KMS-11 (cell line): ENCODE measurements at regions not wholly inside any gene's neighbourhood (a gene's known extent, or its start where the extent isn't known, plus 50 kb on each side); places are given as distances from the start of the nearest gene placed in this dataset.

Source experiments
- H2AFZ ChIP-seq: fragments of 200-600 bp; sonication (generic); 2 replicates; pipeline ENCODE4 v1.6.1; 2016; ENCODE audit warnings: antibody characterized with exemption, mixed run types, low read depth
- H3K27ac ChIP-seq: fragments of 200-600 bp; sonication (generic); 2 replicates; pipeline ENCODE4 v1.6.1; 2016; ENCODE audit warnings: mild to moderate bottlenecking, mixed run types
- H3K27me3 ChIP-seq: fragments of 200-600 bp; sonication (generic); 2 replicates; pipeline ENCODE4 v1.6.1; 2017; ENCODE audit warnings: mild to moderate bottlenecking, low read depth, mixed run types, moderate library complexity; ENCODE audit not compliant: insufficient read depth
- H3K36me3 ChIP-seq: fragments of 200-600 bp; sonication (generic); 2 replicates; pipeline ENCODE4 v1.6.1; 2017; ENCODE audit warnings: mild to moderate bottlenecking, mixed run types; ENCODE audit not compliant: insufficient read depth
- H3K4me1 ChIP-seq: fragments of 200-600 bp; sonication (generic); 2 replicates; pipeline ENCODE4 v1.6.1; 2016; ENCODE audit warnings: mild to moderate bottlenecking, low read depth, mixed run types; ENCODE audit not compliant: poor library complexity, severe bottlenecking
- H3K4me2 ChIP-seq: fragments of 200-600 bp; sonication (generic); 2 replicates; pipeline ENCODE4 v1.7.0; 2016; ENCODE audit warnings: mild to moderate bottlenecking, mixed run types
- H3K4me3 ChIP-seq: fragments of 200-600 bp; sonication (generic); IDR thresholded peaks from 2 replicates; pipeline ENCODE4 v1.6.1; 2017; ENCODE audit warnings: low read depth, low read length, mixed read lengths; ENCODE audit not compliant: insufficient read depth
- H3K79me2 ChIP-seq: fragments of 200-600 bp; sonication (generic); 2 replicates; pipeline ENCODE4 v1.6.1; 2016; ENCODE audit warnings: low read depth, mixed run types; ENCODE audit not compliant: insufficient read depth
- H3K9ac ChIP-seq: fragments of 200-600 bp; sonication (generic); 2 replicates; pipeline ENCODE4 v1.6.1; 2016; ENCODE audit warnings: mild to moderate bottlenecking, mixed run types
- H4K20me1 ChIP-seq: fragments of 200-600 bp; sonication (generic); 2 replicates; pipeline ENCODE4 v1.6.1; 2016; ENCODE audit warnings: mild to moderate bottlenecking, mixed run types; ENCODE audit not compliant: insufficient read depth
- CTCF ChIP-seq: fragments of 200-600 bp; sonication (generic); conservative IDR thresholded peaks from 2 replicates; pipeline ENCODE4 v1.6.1; 2017; ENCODE audit warnings: low read depth, mild to moderate bottlenecking, antibody characterized with exemption, low read length, moderate library complexity, mixed read lengths

DNA sequence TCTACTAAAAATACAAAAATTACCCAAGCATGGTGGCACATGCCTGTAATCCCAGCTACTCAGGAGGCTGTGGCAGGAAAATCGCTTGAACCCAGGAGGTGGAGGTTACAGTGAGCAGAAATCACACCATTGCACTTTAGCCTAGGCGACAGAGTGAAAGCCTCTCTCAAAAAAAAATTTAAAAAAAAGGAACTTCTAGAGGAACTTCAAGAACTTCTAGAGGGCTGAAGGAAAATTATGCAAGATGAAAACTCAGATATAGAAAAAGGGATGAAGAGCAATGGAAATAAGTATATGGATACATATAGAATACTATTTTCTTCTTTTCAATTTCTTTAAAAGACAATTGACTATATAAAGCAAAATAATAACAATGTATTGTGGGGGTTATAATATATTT lies 51.2 kb upstream of the PRR5 start:
- H3K36me3 ChIP-seq: no peaks in the 10 kb centered on the region
- no peak overlapping the region for H2AFZ ChIP-seq
- H3K9ac ChIP-seq: no peak overlapping the region
- no peak overlapping the region for H3K4me3 ChIP-seq
- no peak overlapping the region for H3K4me2 ChIP-seq
- no peaks in the 10 kb centered on the region for H3K79me2 ChIP-seq
- no peak overlapping the region for H3K27ac ChIP-seq
- TF ChIP-seq CTCF: no peak
- no peaks in the 10 kb centered on the region for H4K20me1 ChIP-seq
- no peaks in the 10 kb centered on the region for H3K4me1 ChIP-seq
- H3K27me3 ChIP-seq: no peaks in the 10 kb centered on the region

GRCh38 chr22:44648821-44649565 lies 53.0 kb upstream of the PRR5 start:
- H3K36me3 ChIP-seq: no peaks in the 10 kb centered on the region
- H2AFZ ChIP-seq: no peak overlapping the region
- no peak overlapping the region for H3K4me3 ChIP-seq
- no peaks in the 10 kb centered on the region for H3K79me2 ChIP-seq
- H3K27me3 ChIP-seq: peaks cover 3% of the 10 kb centered on the region; the same call in 1 of the 2 replicates
- no peak for TF ChIP-seq CTCF
- no peak overlapping the region for H3K9ac ChIP-seq
- no peaks in the 10 kb centered on the region for H4K20me1 ChIP-seq
- no peaks in the 10 kb centered on the region for H3K4me1 ChIP-seq
- H3K27ac ChIP-seq: no peak overlapping the region
- no peak overlapping the region for H3K4me2 ChIP-seq

- no peak overlapping the region for H2AFZ ChIP-seq
- no peak for TF ChIP-seq CTCF
- no peak overlapping the region for H3K4me2 ChIP-seq
- H3K9ac ChIP-seq: no peak overlapping the region
- no peaks in the 10 kb centered on the region for H3K79me2 ChIP-seq
- peaks cover 8% of the 10 kb centered on the region; the same call in 1 of the 2 replicates for H3K27me3 ChIP-seq
- no peak overlapping the region for H3K27ac ChIP-seq
- no peak overlapping the region for H3K4me3 ChIP-seq
- no peaks in the 10 kb centered on the region for H3K36me3 ChIP-seq
- H3K4me1 ChIP-seq: no peaks in the 10 kb centered on the region
- no peaks in the 10 kb centered on the region for H4K20me1 ChIP-seq
Observed at GRCh38 chr22:44648085-44648820, 53.8 kb upstream of the PRR5 start.

- no peaks in the 10 kb centered on the region for H3K4me1 ChIP-seq
- no peaks in the 10 kb centered on the region for H3K79me2 ChIP-seq
- H3K27ac ChIP-seq: no peak overlapping the region
- H4K20me1 ChIP-seq: no peaks in the 10 kb centered on the region
- H3K4me3 ChIP-seq: no peak overlapping the region
- H3K9ac ChIP-seq: no peak overlapping the region
- no peak for TF ChIP-seq CTCF
- peaks cover 12% of the 10 kb centered on the region; the same call in 1 of the 2 replicates for H3K27me3 ChIP-seq
- H2AFZ ChIP-seq: no peak overlapping the region
- no peaks in the 10 kb centered on the region for H3K36me3 ChIP-seq
- H3K4me2 ChIP-seq: no peak overlapping the region
Observed at GRCh38 chr22:44647141-44647540, 54.9 kb upstream of the PRR5 start.
